Immature natural killer cell (primary cell): ENCODE measurements at regions not wholly inside any gene's neighbourhood (a gene's known extent, or its start where the extent isn't known, plus 50 kb on each side); places are given as distances from the start of the nearest gene placed in this dataset.
A peak's percentile ranks its signal among the peaks of the same experiment; 100 is the strongest.

Experiments used
- DNase-seq, 3 donors: peaks; one replicate each; pipeline ENCODE4 v3.0.0; 2022; ENCODE audit warnings: mixed read lengths in 1 of 3
- H3K27ac Mint-ChIP-seq, 6 donors: one replicate each; pipeline ENCODE4 v1.8.0; 2020; ENCODE audit warnings: mixed read lengths in 6 of 6, mild to moderate bottlenecking in 5 of 6, inconsistent platforms in 4 of 6, moderate library complexity in 3 of 6
- H3K27me3 Mint-ChIP-seq, 3 donors: one replicate each; pipeline ENCODE4 v1.8.0; 2020 to 2021; ENCODE audit warnings: low read depth in 3 of 3, mild to moderate bottlenecking in 3 of 3, mixed read lengths in 3 of 3, moderate library complexity in 3 of 3, inconsistent platforms in 1 of 3
- H3K36me3 Mint-ChIP-seq, 3 donors: one replicate each; pipeline ENCODE4 v1.8.0; 2020; ENCODE audit warnings: mixed read lengths in 3 of 3, inconsistent platforms in 2 of 3, mild to moderate bottlenecking in 2 of 3
- H3K4me1 Mint-ChIP-seq, 2 donors: one replicate each; pipeline ENCODE4 v1.8.0; 2020; ENCODE audit warnings: inconsistent platforms in 2 of 2, mild to moderate bottlenecking in 2 of 2, mixed read lengths in 2 of 2, moderate library complexity in 1 of 2
- H3K4me3 Mint-ChIP-seq, 5 donors: one replicate each; pipeline ENCODE4 v1.8.0; 2020; ENCODE audit warnings: mild to moderate bottlenecking in 5 of 5, mixed read lengths in 5 of 5, inconsistent platforms in 3 of 5, moderate library complexity in 3 of 5
- H3K9me3 Mint-ChIP-seq, 6 donors: one replicate each; pipeline ENCODE4 v1.8.0; 2020; ENCODE audit warnings: mild to moderate bottlenecking in 6 of 6, mixed read lengths in 6 of 6, inconsistent platforms in 4 of 6, moderate library complexity in 3 of 6

DNA sequence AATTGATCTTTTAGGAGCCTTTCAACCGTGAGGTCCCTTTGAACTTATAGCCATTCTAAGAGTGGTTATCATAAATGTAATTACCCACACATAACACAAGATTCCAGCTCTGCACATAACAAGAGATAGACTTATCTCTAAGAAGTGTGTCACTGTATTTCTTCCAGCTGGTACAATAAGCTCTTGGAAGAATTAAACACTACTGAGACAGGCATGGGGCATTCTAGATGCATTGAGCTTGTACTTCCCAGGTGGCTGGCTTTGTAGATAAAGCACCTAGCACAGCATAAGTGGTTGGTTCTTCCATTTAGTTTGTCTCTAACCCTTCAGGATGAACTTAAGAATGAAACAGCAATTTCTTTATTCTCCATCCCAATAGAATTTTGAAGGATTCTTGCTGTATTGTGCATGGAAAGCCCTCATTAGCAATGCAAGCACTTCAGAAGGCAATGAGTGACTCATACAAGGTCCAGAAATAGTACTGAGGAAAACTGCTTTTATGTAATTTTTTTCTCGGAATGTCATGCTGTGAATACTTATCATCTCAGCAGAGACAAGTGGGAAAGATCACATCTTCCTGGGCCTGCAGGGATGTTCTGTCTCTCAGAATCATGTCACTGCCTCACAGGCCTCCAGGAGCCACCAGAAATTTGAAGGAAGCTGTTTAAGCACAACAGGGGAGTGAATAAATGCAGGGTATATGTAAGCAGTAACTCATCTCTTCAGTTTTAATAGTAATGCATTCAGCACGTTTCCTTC is 91.1 kb upstream of the CD180 start:
- Mint-ChIP-seq H3K27me3 (peaks cover 0 to 4% (median 3%) of the 10 kb centered on the region in 3 donors), H3K27ac (no peak overlapping the region), H3K9me3 (no peaks in the 10 kb centered on the region)

DNA sequence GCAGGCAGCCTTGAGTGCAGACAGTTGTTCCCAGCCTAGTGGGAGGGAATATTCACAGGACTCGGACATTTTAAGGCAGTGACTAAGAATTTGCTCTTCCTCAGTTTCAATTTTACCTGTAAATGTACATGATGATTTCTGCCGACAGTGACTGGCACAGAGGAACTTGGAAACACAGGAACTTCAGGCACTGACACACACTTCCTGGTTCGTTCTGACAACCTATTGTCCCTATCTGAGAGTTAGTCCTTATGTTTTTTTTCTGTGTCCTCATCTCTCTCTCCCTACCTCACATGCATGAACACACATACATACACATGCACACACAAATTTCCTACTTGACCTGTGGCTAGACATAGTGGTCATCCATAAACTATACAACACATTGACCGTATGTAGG is 89.4 kb upstream of the CD180 start:
- Mint-ChIP-seq H3K9me3 (peaks cover 0 to 2% (median 0%) of the 10 kb centered on the region in 6 donors), H3K4me3 (no peak overlapping the region), H3K4me1 (no peaks in the 10 kb centered on the region), H3K36me3 (no peaks in the 10 kb centered on the region), H3K27me3 (peaks cover 0 to 4% (median 0%) of the 10 kb centered on the region in 3 donors), H3K27ac (peak overlapping the region in 1 of 6 donors; percentile 41)
- no peak for DNase-seq

More for the DNA sequence above, 91.1 kb upstream of the CD180 start:
- DNase-seq: no peak
- Mint-ChIP-seq H3K36me3 (no peaks in the 10 kb centered on the region), H3K4me1 (peaks cover 3 to 11% of the 10 kb centered on the region in 2 donors), H3K4me3 (no peak overlapping the region)

DNA sequence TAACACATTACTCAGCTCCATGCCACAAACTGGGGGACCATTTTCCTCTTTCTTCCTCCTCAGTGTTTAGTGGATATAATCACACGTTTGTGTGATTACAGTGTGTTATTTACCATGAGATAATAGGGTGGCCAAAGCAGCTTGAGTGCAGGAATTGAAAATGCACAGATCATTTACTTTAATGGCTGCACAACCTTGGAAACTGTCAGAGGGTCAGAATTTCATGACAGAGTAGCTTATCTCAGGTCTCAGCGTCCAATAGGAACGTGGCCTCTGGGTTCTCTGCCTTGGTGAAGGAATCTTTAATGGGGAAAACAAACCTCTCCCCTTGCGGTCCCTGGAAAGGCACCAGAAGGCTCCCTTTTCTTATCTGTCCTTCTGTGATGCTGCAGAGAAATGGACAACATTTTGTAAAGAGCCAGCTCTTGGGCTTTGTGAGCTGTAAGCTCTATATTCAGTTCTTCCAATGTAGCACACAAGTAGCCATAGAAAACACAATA is 87.4 kb upstream of the CD180 start:
- H3K9me3 Mint-ChIP-seq: peaks cover 0 to 6% (median 2%) of the 10 kb centered on the region in 6 donors
- no peaks in the 10 kb centered on the region for H3K4me1 Mint-ChIP-seq
- H3K27ac Mint-ChIP-seq: no peak overlapping the region
- peaks cover 0 to 4% (median 2%) of the 10 kb centered on the region in 3 donors for H3K27me3 Mint-ChIP-seq
- H3K4me3 Mint-ChIP-seq: no peak overlapping the region
- no peak for DNase-seq
- no peaks in the 10 kb centered on the region for H3K36me3 Mint-ChIP-seq

DNA sequence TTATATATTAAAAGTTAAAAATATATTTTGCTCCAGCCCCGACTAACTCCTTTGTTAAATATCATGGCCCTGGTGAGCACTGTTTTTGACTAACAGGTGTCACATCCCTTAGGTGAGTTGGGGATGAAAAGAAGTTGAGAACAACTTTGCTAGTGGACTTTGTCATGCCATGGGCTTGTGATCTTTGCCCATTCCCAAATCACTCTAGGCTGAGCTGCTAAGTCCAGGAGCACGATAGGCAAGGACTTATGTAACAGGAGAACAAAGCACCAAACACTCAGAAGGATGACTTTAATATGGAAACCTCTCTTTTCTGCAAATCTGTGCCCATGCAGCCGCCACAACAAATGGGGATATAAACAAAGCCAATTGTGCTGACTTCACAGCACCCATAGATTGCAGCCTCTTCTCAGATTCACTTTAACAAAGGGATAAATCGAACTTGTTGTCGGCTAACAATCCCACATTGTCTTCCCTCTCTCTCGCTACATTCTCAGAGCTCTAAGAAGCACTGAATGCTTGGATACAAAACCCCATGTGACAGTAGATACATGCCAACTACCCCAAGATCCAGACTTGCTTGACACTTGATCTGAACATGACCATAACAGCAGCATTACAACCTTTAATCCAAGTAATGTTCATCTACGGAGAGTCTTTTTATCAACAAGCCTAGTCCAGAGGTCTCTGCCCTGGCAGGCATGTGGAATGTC is 86.8 kb upstream of the CD180 start:
- H3K36me3 Mint-ChIP-seq: peaks cover 0 to 5% (median 2%) of the 10 kb centered on the region in 3 donors
- H3K4me3 Mint-ChIP-seq: no peak overlapping the region
- no peaks in the 10 kb centered on the region for H3K4me1 Mint-ChIP-seq
- no peak for DNase-seq
- peaks cover 4 to 11% (median 5%) of the 10 kb centered on the region in 6 donors for H3K9me3 Mint-ChIP-seq
- no peak overlapping the region for H3K27ac Mint-ChIP-seq
- peaks cover 0 to 2% (median 1%) of the 10 kb centered on the region in 3 donors for H3K27me3 Mint-ChIP-seq

DNA sequence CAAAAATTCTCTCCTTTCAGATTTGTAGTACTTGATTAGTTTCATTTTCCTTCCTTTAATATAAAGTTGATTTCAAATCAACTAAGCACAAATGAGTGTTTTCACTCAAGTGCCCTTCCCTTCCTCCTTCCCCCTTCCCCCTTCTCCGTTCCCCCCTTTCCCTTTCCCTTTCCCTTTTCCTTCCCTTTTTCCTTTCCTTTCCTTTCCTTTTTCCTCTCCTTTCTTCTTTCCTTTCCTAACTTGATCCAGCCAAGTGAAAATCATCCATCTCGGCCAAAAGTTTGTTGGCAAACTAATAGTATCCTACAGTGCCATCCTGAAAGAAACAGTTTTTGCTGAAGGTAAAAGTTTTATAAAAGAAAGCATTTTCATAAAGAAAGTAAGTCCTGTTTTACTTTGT is 85.3 kb upstream of the CD180 start:
- H3K27me3 Mint-ChIP-seq: peaks cover 0 to 2% (median 0%) of the 10 kb centered on the region in 3 donors
- no peaks in the 10 kb centered on the region for H3K4me1 Mint-ChIP-seq
- H3K4me3 Mint-ChIP-seq: no peak overlapping the region
- H3K36me3 Mint-ChIP-seq: peaks cover 0 to 15% (median 3%) of the 10 kb centered on the region in 3 donors
- H3K9me3 Mint-ChIP-seq: peaks cover 8 to 22% (median 17%) of the 10 kb centered on the region in 6 donors
- DNase-seq: no peak
- no peak overlapping the region for H3K27ac Mint-ChIP-seq

DNA sequence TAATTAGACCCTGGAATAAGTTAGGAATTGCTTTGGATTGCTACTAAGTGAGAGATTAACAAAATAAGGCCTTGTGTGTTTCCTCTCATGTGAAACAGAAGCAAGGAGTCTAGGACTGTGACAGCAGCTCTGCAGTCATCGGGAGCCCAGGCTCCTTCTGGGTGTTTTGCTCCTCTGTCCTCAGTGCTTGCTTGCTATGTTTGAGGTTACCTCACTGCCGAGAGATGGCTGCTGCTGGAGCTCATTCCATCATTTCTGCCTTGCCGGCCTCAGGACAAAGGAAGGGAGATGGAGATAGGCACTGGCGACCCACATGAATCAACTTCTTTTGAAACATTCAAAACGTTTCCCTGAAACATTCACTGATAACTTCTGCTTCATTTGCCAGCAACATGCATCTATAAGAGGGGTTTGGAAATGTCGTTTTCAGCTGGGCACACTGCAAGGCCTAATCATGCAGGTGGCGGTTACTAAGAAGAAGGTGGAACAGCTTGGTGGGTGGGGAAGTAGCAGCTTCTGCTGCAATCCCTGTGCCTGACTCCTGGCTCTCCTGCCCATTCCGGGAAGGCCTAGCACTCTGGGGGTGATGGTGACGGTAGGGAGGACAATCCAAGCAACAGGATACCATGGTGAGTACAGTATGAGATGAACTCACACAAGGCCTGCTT is 77.2 kb upstream of the CD180 start:
- DNase-seq: no peak
- Mint-ChIP-seq H3K4me3 (no peak overlapping the region), H3K36me3 (peaks cover 0 to 14% (median 3%) of the 10 kb centered on the region in 3 donors), H3K9me3 (peaks cover 5 to 18% (median 14%) of the 10 kb centered on the region in 6 donors), H3K4me1 (no peaks in the 10 kb centered on the region), H3K27me3 (peaks cover 0 to 1% (median 0%) of the 10 kb centered on the region in 3 donors), H3K27ac (no peak overlapping the region)

DNA sequence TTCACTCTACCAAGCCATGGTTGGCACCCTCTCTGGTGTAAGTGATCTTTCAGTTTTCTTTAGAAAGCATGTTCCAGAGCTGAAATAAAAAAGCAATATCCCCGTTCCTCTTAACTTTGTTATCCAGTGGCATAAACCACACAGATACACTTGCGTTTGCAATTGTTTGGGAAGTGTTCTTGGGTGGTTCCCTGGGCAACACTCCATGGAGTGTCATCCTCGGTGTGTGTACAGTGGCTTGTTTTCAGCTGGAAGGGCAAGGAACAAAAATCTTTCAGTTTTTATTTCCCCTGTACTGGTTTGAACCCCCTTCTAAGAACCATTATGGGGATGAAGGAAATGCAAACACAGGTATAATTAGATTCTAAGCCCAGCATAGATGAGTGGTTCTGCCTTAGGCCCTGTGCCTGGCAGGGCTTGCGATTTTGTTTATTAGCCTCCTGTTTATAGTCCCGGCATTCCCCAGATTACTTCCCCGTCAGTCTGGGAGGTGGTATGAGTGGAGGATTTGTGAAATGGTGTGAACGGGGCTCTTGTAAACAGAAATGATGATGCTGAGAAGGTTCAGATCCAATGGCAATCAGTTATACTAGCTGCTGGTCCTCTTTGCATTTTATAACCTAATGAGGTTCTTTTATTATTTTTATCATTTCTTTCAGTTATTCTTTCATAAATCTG is 76.0 kb upstream of the CD180 start:
- DNase-seq: no peak
- H3K36me3 Mint-ChIP-seq: peaks cover 0 to 2% (median 0%) of the 10 kb centered on the region in 3 donors
- H3K4me3 Mint-ChIP-seq: no peak overlapping the region
- peaks cover 1 to 7% (median 4%) of the 10 kb centered on the region in 6 donors for H3K9me3 Mint-ChIP-seq
- no peak overlapping the region for H3K27ac Mint-ChIP-seq
- peaks cover 0 to 1% (median 0%) of the 10 kb centered on the region in 3 donors for H3K27me3 Mint-ChIP-seq
- H3K4me1 Mint-ChIP-seq: no peaks in the 10 kb centered on the region

DNA sequence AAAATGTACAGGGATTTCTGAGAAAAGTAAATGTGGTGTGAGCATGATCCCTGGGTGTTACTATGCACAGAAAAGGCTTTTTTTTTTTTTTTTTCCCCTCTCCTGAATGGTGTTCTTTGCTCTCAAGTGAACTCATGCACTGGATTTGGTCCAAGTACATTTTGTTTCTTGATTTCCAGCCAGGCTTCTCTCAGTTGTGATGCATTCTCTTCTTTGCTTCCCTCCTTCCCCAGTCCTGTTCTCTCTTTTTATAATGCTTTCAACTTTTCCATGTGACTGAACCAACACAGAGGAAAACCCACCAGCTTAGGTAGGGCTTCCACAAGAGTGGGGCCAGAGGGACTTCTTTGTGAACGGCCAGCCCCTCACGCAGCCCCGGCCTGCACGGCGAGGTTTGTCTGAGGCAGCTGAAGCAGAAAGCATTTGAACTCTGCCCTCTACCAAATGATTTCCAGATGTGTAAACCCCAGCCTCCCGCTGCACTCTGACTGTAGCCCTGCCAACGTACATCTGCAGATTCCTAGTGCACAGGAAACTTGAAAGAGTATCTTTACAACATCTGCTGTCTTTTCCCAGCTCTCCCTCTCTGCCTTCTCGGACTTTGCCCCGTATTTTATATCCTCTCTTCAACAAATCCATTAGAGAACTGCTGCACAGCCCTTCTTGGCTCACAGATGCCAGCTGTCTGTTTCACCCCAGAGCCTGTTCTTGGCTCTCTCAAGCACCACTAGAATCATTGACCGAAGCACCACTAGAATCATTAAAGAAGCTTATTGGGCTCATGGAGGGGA is 71.8 kb upstream of the CD180 start:
- Mint-ChIP-seq H3K27me3 (peaks cover 0 to 1% (median under 1%) of the 10 kb centered on the region in 3 donors), H3K36me3 (no peaks in the 10 kb centered on the region), H3K9me3 (peaks cover 0 to 2% (median 0%) of the 10 kb centered on the region in 6 donors), H3K4me1 (no peaks in the 10 kb centered on the region), H3K4me3 (no peak overlapping the region), H3K27ac (no peak overlapping the region)
- no peak for DNase-seq

DNA sequence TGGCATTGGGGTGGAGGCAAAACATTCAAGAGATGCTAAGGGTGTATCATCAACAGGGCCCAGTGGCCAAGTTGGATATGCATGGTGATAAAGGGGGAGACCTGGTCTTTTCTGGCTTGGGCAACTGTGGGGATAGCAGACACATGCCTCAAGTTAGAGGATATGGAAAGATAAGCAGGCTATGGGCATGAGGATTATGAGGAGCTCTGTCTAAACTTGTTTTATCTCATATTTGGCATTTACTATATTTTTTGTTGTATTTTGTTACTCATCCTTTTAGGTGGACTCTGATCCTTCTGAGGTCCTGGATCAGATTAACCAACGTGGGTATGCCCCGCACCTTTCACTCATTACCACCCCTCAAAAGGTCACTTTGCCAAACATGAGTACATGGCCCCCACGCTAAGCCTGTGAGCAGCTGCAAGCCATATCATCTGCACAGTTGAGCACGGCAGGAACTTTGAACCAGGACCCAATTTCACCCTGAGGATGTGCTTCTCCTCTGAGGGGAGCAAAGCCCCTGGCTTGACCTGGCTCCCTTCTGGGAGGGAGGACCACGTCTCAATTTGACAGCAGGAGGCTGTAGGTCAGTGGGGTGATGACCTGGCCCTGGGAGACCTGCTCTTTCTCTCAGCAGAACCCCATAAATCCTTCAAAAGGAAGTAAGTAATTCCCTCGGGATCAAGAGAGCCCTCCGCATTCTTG is 71.1 kb upstream of the CD180 start:
- H3K9me3 Mint-ChIP-seq: peaks cover 0 to 4% (median 0%) of the 10 kb centered on the region in 6 donors

DNA sequence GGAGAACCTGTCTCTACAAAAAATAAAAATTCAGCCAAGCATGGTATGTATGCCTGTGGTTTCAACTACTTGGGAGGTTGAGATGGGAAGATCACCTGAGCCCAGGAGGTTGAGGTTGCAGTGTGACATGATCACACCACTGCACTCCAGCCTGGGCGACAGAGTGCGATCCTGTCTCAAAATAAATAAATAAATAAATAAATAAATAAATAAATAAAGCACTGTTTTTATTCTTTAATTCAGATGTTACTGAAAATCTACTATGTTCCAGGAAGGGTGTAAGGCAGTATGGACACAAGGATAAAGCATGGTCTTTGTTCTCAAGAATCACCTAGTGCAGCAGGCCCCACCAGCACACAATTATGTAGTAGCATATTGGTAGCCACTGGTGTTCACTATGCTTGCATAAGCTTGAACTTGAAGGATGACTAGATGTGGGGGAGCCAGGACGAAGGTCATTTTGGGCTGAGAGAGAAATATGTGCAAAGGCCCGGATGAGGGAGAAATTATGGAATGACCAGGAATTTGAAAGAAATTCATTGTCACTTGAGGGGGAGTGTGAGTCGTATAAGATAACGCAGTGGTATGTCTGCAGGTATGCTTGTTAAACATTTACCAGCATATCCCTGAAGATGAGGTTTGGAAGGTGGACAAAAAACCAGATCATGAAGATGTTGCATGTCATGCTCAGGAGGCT is 70.2 kb upstream of the CD180 start:
- H3K27me3 Mint-ChIP-seq: peaks cover 0 to 2% (median 1%) of the 10 kb centered on the region in 3 donors
- peaks cover 0 to 4% (median 0%) of the 10 kb centered on the region in 6 donors for H3K9me3 Mint-ChIP-seq
- H3K4me3 Mint-ChIP-seq: no peak overlapping the region

More for the DNA sequence above, 71.1 kb upstream of the CD180 start:
- Mint-ChIP-seq H3K4me1 (no peaks in the 10 kb centered on the region), H3K27me3 (peaks cover 0 to 2% (median 1%) of the 10 kb centered on the region in 3 donors), H3K4me3 (no peak overlapping the region), H3K27ac (no peak overlapping the region), H3K36me3 (no peaks in the 10 kb centered on the region)
- DNase-seq: no peak

DNA sequence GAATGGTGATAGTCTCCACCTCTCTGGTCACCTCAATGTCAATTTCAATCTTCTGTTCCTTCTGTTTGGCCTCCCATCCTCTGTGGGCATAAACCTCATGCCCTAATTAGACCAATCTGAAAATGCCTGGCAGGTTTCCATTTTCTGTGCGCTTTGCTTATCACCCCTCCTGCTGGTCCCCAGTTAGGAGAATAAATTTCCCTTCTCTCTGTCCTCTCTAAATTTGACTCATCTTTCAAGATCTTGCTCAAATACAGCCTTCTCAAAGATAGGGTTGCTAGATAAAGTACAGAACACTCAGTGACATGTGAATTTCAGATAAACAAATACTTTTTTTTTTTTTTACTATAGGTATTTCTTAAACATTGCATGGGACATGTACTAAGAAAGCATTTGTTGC is 69.4 kb upstream of the CD180 start:
- no peak for DNase-seq
- peaks cover 0 to 2% (median 1%) of the 10 kb centered on the region in 3 donors for H3K27me3 Mint-ChIP-seq
- no peak overlapping the region for H3K27ac Mint-ChIP-seq
- peaks cover 0 to 4% (median 0%) of the 10 kb centered on the region in 6 donors for H3K9me3 Mint-ChIP-seq
- no peaks in the 10 kb centered on the region for H3K36me3 Mint-ChIP-seq
- no peaks in the 10 kb centered on the region for H3K4me1 Mint-ChIP-seq
- no peak overlapping the region for H3K4me3 Mint-ChIP-seq

More for the DNA sequence above, 70.2 kb upstream of the CD180 start:
- Mint-ChIP-seq H3K36me3 (no peaks in the 10 kb centered on the region), H3K27ac (no peak overlapping the region), H3K4me1 (no peaks in the 10 kb centered on the region)
- no peak for DNase-seq
